GM12873 (cell line): ENCODE measurements at regions not wholly inside any gene's neighbourhood (a gene's known extent, or its start where the extent isn't known, plus 50 kb on each side); places are given as distances from the start of the nearest gene placed in this dataset.

ENCODE experiments used
- TF ChIP-seq, protein P1 (sequence below): IDR thresholded peaks from 2 replicates; pipeline ENCODE4 v1.5.1; 2012; ENCODE audit warnings: low read depth, mild to moderate bottlenecking, moderate library complexity, low read length, control low read depth; ENCODE audit not compliant: insufficient read depth; ENCODE audit errors: missing control alignments

GRCh38 chr1:95994643-95995042 lies 726.9 kb upstream of the PTBP2 start:
- TF ChIP-seq, protein P1, sequence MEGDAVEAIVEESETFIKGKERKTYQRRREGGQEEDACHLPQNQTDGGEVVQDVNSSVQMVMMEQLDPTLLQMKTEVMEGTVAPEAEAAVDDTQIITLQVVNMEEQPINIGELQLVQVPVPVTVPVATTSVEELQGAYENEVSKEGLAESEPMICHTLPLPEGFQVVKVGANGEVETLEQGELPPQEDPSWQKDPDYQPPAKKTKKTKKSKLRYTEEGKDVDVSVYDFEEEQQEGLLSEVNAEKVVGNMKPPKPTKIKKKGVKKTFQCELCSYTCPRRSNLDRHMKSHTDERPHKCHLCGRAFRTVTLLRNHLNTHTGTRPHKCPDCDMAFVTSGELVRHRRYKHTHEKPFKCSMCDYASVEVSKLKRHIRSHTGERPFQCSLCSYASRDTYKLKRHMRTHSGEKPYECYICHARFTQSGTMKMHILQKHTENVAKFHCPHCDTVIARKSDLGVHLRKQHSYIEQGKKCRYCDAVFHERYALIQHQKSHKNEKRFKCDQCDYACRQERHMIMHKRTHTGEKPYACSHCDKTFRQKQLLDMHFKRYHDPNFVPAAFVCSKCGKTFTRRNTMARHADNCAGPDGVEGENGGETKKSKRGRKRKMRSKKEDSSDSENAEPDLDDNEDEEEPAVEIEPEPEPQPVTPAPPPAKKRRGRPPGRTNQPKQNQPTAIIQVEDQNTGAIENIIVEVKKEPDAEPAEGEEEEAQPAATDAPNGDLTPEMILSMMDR, result no peak

DNA sequence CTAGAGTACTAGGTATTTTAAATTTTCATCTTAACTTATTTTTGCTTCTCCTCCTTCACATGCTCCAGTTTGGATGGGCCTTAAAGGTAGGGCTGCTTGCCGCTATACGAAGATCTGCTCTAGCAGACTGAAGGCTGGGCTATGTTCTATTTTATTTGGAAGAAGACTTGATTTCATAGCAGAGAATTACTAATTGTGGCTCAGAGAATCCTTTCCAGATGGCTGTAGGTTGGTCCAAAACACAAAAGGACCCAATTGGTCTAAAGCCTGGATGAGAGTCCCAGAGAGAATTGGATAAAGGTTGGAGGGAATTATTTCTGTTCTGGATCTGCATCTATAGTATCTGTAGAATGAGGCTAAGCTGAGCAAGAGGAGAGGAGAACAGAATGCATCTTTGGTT lies 719.4 kb upstream of the PTBP2 start:
- TF ChIP-seq, protein P1, result no peak

DNA sequence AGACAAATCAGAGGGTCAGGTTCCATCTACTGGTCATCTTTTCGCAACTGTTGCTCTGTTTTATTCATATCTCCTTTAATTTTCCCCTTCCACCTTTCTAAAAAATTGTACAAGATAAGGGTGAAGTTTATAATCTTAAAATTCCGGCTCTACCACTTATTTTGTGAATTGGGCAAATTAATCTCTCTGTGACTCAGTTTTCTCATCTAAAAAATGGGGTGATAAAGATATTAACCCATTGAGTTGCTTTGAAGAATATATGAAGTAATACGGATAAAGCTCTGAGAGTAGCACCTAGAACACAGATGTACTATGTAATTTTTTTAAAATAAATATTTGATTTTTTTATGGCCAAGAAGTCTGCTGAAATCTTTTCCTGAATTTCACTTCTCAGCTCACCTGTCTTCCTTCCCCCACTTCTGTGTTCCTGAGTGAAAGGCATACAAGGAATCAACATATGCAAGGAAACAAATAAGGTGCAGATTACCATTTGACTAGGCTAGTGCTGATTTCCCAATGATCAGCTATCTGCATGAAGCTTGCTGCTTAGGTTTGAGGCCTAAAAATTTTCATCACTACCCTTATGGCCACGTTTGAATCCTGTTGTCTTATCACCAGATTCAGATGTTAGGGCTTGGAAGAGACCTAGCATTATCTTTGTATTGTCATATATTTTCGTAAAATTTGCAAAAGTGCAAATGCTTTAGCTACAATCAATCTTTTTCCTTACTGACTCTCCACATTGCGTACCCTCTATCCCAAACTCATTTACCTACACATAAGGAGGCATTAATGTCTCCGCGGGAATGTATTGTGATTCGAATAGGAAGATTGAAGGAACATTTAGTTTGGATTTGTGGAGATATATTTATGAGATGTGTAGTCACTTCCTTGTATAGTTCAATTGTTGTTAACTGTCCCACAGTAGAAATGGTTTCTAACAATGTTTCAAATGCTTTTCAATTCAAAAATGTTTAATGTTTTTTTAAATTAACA lies 718.3 kb upstream of the PTBP2 start:
- TF ChIP-seq, protein P1, result no peak

- TF ChIP-seq, protein P1, result no peak
Observed at GRCh38 chr1:96009831-96010434, 711.7 kb upstream of the PTBP2 start.

GRCh38 chr1:96011606-96012005 lies 710.0 kb upstream of the PTBP2 start:
- TF ChIP-seq, protein P1, result no peak

DNA sequence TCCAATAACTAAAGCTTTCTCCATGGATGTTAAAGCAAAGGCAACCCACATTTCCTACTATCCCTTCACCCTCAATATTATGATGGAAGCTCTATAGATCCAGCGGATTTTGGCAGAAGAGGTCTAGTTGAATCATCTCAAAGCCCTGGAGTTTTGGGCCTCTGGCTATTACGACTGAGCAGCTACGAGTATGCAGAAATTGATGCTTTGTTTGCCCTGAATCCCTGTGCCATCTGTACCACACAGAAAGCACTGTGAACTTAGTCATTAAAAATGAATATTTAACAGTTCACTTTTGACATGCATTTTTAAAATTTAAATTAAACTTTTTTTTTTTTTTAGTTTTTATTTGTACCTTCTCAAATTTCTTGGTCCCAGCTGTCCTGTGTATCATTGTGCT lies 705.4 kb upstream of the PTBP2 start:
- TF ChIP-seq, protein P1, result no peak

- TF ChIP-seq, protein P1, result no peak
Observed at GRCh38 chr1:96020378-96020777, 701.2 kb upstream of the PTBP2 start.
